ENCODE measurements at regions not wholly inside any gene's neighbourhood (a gene's known extent, or its start where the extent isn't known, plus 50 kb on each side); places are given as distances from the start of the nearest gene placed in this dataset.
"Not testable (repeated sequence)": the region's sequence is repeated elsewhere in the genome, so short reads cannot be mapped to it uniquely, and the experiment has no call there.

DNA sequence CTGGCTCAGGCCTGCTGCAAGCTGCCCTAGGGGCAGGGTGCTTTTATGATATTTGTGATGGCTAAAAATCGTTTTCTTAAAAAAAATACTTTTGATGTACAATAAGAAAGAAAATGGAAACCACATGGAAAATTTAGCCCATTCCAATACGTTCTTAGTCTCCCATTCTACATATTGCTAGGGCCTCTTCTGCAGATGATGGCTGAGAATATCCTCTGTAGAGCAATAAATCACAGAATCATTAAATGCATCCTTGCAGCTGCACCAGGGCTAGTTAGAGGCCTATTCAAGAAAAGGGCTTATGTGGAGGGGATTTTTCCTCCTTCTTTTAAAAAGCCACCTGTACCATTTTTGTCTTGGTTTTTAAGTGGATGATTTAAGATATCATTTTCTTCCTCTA, 97.6 kb upstream of the C1GALT1C1 start:
- ATAC-seq (no peak), DNase-seq (no peak)
- H3K4me3 ChIP-seq: no peak overlapping the region
- H3K4me1 ChIP-seq: no peaks in the 10 kb centered on the region
- H3K27ac ChIP-seq: no peak overlapping the region
- no peaks in the 10 kb centered on the region for H3K27me3 ChIP-seq
- WGBS, 2 donors: 53 to 57% methylated on average over 2 of the region's 2 CpGs
- no peaks in the 10 kb centered on the region for H3K36me3 ChIP-seq (replicated peaks in 1 of 2; ENCODE audit: insufficient read depth in 1 of 2, low read depth in 2 of 2)
- H3K9me3 ChIP-seq: no peaks in the 10 kb centered on the region
- no peak for TF ChIP-seq CTCF (IDR thresholded peaks at IDR 0.05)
- no peak for TF ChIP-seq POLR2A (IDR thresholded peaks at IDR 0.05)
- intact Hi-C loops (cut with DNase I): no loop called here

GRCh38 chrX:120726294-120726693, 96.4 kb upstream of the C1GALT1C1 start:
- no peak for TF ChIP-seq POLR2A (IDR thresholded peaks at IDR 0.05)
- TF ChIP-seq CTCF (IDR thresholded peaks at IDR 0.05): no peak
- Histone ChIP-seq H3K27me3 (no peaks in the 10 kb centered on the region), H3K4me1 (no peaks in the 10 kb centered on the region), H3K36me3 (replicated peaks in 1 of 2; ENCODE audit: insufficient read depth in 1 of 2, low read depth in 2 of 2) (no peaks in the 10 kb centered on the region), H3K9me3 (no peaks in the 10 kb centered on the region), H3K4me3 (no peak overlapping the region), H3K27ac (no peak overlapping the region)
- DNase-seq: no peak
- 35 to 66% methylated on average over 2 of the region's 2 CpGs for WGBS, 2 donors
- intact Hi-C loops (cut with DNase I): no loop called here
- no peak for ATAC-seq

GRCh38 chrX:120725874-120726273, 96.0 kb upstream of the C1GALT1C1 start:
- Histone ChIP-seq H3K27ac (no peak overlapping the region), H3K4me1 (no peaks in the 10 kb centered on the region), H3K36me3 (replicated peaks in 1 of 2; ENCODE audit: insufficient read depth in 1 of 2, low read depth in 2 of 2) (no peaks in the 10 kb centered on the region), H3K9me3 (no peaks in the 10 kb centered on the region), H3K27me3 (no peaks in the 10 kb centered on the region), H3K4me3 (no peak overlapping the region)
- ATAC-seq (no peak), DNase-seq (no peak)
- TF ChIP-seq POLR2A (IDR thresholded peaks at IDR 0.05) (no peak), CTCF (IDR thresholded peaks at IDR 0.05) (no peak)
- intact Hi-C loops (cut with DNase I): no loop called here
- 71 to 92% methylated on average over 1 of the region's 1 CpG for WGBS, 2 donors

- no peaks in the 10 kb centered on the region for H3K4me1 ChIP-seq
- H3K27me3 ChIP-seq: no peaks in the 10 kb centered on the region
- intact Hi-C loops (cut with DNase I): no loop called here
- no peak for DNase-seq
- no peak overlapping the region for H3K4me3 ChIP-seq
- no peak overlapping the region for H3K27ac ChIP-seq
- 52 to 84% methylated on average over 2 of the region's 2 CpGs for WGBS, 2 donors
- H3K9me3 ChIP-seq: no peaks in the 10 kb centered on the region
- no peak for TF ChIP-seq CTCF (IDR thresholded peaks at IDR 0.05)
- no peak for TF ChIP-seq POLR2A (IDR thresholded peaks at IDR 0.05)
- H3K36me3 ChIP-seq (replicated peaks in 1 of 2; ENCODE audit: insufficient read depth in 1 of 2, low read depth in 2 of 2): no peaks in the 10 kb centered on the region
- no peak for ATAC-seq
These were observed 89.8 kb upstream of the C1GALT1C1 start for GRCh38 chrX:120719622-120720021.

- WGBS, 2 donors: 75 to 93% methylated on average over 2 of the region's 2 CpGs
- H3K9me3 ChIP-seq: no peaks in the 10 kb centered on the region
- no peak overlapping the region for H3K4me3 ChIP-seq
- no peaks in the 10 kb centered on the region for H3K36me3 ChIP-seq (replicated peaks in 1 of 2; ENCODE audit: insufficient read depth in 1 of 2, low read depth in 2 of 2)
- H3K27ac ChIP-seq: no peak overlapping the region
- TF ChIP-seq CTCF (IDR thresholded peaks at IDR 0.05) (no peak), POLR2A (IDR thresholded peaks at IDR 0.05) (no peak)
- no peaks in the 10 kb centered on the region for H3K27me3 ChIP-seq
- ATAC-seq (no peak), DNase-seq (no peak)
- intact Hi-C loops (cut with DNase I): no loop called here
- no peaks in the 10 kb centered on the region for H3K4me1 ChIP-seq
These were observed 89.1 kb upstream of the C1GALT1C1 start for GRCh38 chrX:120718969-120719368.

DNA sequence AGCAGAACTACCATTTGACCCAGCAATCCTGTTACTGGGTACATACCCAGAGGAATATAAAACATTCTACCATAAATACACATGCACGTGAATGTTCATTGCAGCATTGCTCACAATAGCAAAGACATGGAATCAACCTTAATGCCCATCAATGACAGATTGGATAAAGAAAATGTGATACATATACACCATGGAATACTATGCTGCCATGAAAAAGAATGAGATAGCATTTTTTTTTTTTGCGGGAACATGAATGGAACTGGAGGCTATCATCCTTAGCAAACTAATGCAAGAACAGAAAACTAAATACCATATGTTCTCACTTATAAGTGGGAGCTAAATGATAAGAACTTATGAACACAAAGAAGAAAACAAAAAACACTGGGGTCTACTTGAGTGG, 72.5 kb upstream of the C1GALT1C1 start:
- H3K27me3 ChIP-seq; intact Hi-C loops (cut with DNase I); DNase-seq; H3K27ac ChIP-seq; H3K4me1 ChIP-seq; ATAC-seq; H3K36me3 ChIP-seq (replicated peaks in 1 of 2; ENCODE audit: insufficient read depth in 1 of 2, low read depth in 2 of 2); H3K4me3 ChIP-seq; H3K9me3 ChIP-seq: not testable (repeated sequence)
- WGBS, 2 donors: 86 to 96% methylated on average over 2 of the region's 2 CpGs
